ENCODE measurements at regions not wholly inside any gene's neighbourhood (a gene's known extent, or its start where the extent isn't known, plus 50 kb on each side); places are given as distances from the start of the nearest gene placed in this dataset.
A peak's percentile ranks its signal among the peaks of the same experiment; 100 is the strongest.

DNA sequence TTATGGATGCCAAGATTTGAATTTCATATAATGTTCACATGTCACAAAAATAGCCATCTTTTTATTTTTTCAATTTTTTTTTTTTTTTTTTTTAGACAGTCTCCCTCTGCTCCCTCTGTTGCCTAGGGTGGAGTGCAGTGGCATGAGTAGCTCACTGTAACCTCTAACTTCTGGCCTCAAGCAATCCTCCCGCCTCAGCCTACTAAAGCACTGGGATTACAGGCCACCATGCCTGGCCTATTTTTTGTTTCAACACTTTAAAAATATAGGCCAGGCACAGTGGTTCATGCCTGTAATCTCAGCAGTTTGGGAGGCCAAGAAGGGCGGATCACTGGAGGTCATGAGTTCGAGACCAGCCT, 246.3 kb downstream of the SKIDA1 start:
- intact Hi-C loops (cut with micrococcal nuclease; ENCODE audit: unreplicated experiment) = no loop called here
- Histone ChIP-seq H3K27ac (ENCODE audit: low read length) (peak overlapping the region; percentile 96), H3K9me3 (ENCODE audit: control insufficient read depth, insufficient read depth, low read depth, low read length) (no peaks in the 10 kb centered on the region), H3K27me3 (ENCODE audit: control insufficient read depth, insufficient read depth, low read length) (no peaks in the 10 kb centered on the region), H3K36me3 (ENCODE audit: control insufficient read depth, insufficient read depth, low read length) (no peaks in the 10 kb centered on the region), H3K4me1 (ENCODE audit: control insufficient read depth, insufficient read depth, low read length) (peaks cover 33% of the 10 kb centered on the region), H3K4me3 (ENCODE audit: low read depth in 2 of 2, low read length in 2 of 2) (no peak overlapping the region)
- BruUV-seq (replicated peaks) = no TSS peak
- ATAC-seq = peak; percentile 44
- TF ChIP-seq SIN3A (IDR thresholded peaks at IDR 0.05; ENCODE audit: borderline replicate concordance, insufficient read depth, low read depth, low read length) (no peak), POLR2AphosphoS5 (IDR thresholded peaks at IDR 0.05; ENCODE audit: low read depth, low read length) (no peak), TCF7L2 (IDR thresholded peaks at IDR 0.05; ENCODE audit: low read depth, low read length) (no peak)
- TF ChIP-seq, protein P1, sequence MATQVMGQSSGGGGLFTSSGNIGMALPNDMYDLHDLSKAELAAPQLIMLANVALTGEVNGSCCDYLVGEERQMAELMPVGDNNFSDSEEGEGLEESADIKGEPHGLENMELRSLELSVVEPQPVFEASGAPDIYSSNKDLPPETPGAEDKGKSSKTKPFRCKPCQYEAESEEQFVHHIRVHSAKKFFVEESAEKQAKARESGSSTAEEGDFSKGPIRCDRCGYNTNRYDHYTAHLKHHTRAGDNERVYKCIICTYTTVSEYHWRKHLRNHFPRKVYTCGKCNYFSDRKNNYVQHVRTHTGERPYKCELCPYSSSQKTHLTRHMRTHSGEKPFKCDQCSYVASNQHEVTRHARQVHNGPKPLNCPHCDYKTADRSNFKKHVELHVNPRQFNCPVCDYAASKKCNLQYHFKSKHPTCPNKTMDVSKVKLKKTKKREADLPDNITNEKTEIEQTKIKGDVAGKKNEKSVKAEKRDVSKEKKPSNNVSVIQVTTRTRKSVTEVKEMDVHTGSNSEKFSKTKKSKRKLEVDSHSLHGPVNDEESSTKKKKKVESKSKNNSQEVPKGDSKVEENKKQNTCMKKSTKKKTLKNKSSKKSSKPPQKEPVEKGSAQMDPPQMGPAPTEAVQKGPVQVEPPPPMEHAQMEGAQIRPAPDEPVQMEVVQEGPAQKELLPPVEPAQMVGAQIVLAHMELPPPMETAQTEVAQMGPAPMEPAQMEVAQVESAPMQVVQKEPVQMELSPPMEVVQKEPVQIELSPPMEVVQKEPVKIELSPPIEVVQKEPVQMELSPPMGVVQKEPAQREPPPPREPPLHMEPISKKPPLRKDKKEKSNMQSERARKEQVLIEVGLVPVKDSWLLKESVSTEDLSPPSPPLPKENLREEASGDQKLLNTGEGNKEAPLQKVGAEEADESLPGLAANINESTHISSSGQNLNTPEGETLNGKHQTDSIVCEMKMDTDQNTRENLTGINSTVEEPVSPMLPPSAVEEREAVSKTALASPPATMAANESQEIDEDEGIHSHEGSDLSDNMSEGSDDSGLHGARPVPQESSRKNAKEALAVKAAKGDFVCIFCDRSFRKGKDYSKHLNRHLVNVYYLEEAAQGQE (IDR thresholded peaks at IDR 0.05; ENCODE audit: insufficient read depth in 1 of 2, low read depth in 2 of 2, low read length in 1 of 2) = no peak
- TF ChIP-seq, protein P2, sequence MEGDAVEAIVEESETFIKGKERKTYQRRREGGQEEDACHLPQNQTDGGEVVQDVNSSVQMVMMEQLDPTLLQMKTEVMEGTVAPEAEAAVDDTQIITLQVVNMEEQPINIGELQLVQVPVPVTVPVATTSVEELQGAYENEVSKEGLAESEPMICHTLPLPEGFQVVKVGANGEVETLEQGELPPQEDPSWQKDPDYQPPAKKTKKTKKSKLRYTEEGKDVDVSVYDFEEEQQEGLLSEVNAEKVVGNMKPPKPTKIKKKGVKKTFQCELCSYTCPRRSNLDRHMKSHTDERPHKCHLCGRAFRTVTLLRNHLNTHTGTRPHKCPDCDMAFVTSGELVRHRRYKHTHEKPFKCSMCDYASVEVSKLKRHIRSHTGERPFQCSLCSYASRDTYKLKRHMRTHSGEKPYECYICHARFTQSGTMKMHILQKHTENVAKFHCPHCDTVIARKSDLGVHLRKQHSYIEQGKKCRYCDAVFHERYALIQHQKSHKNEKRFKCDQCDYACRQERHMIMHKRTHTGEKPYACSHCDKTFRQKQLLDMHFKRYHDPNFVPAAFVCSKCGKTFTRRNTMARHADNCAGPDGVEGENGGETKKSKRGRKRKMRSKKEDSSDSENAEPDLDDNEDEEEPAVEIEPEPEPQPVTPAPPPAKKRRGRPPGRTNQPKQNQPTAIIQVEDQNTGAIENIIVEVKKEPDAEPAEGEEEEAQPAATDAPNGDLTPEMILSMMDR (IDR thresholded peaks at IDR 0.05) = no peak
- DNase-seq (ENCODE audit: low read depth, low spot score) = no peak
- POLR2A ChIA-PET = no interaction called here
- in situ Hi-C loops (cut with HindIII; ENCODE audit: low pct_unique_long_range_greater_than_20kb, low sequenced_read_pairs) = no loop called here
- CTCF ChIA-PET = interaction anchor here (0.5 to 1.0 kb wide), 4 partner anchors 106 to 1276 kb away, joined by 3 to 7 read pairs (median 6); no protein-coding TSS in a partner anchor

DNA sequence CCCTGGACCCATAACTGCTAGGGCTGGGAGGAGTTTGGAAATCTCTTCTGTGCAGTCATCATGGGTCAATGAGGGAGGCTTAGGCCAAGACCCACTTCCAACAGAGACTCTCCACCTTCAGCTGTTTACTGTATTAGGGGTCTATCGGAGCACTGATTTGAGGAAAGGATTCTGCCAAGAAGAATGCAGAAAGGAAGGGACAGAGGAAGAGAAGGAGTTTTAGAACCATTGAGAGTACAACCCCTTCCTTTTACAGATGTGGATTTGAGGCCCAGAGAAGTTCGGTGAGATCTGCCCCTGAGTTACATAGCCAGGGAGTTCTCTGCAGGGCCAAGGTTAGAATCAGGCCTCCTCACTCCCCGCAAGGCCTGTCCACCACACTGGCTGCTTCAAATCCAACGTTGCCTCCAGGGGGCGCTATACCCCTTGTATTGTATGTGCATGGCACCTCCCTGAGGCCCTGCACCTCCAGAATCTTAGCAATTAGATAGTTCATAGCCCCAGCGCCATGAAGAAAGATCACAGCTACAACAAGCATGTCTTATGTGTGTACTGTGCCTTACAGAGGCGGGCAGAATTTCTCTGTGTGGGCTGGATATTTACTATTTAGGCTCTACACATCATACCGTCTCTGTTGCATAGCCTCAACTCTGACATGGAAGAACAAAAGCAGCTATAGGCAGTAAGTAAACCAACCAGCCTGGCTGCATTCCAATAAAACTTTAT, 246.8 kb downstream of the SKIDA1 start:
- H3K4me3 ChIP-seq (ENCODE audit: low read depth in 2 of 2, low read length in 2 of 2) = no peak overlapping the region
- no peaks in the 10 kb centered on the region for H3K9me3 ChIP-seq (ENCODE audit: control insufficient read depth, insufficient read depth, low read depth, low read length)
- ATAC-seq = peak; percentile 92
- TF ChIP-seq POLR2AphosphoS5 (IDR thresholded peaks at IDR 0.05; ENCODE audit: low read depth, low read length) = peak; percentile 21; the same call in 1 of the 2 replicates
- TF ChIP-seq, protein P1 (IDR thresholded peaks at IDR 0.05; ENCODE audit: insufficient read depth in 1 of 2, low read depth in 2 of 2, low read length in 1 of 2) = no peak
- 0 out of 2 replicates have a peak, but pooled peaks have one; percentile 29 for TF ChIP-seq TCF7L2 (IDR thresholded peaks at IDR 0.05; ENCODE audit: low read depth, low read length)
- TF ChIP-seq, protein P2 (IDR thresholded peaks at IDR 0.05) = peak; percentile 80
- BruUV-seq (replicated peaks) = no TSS peak
- no peaks in the 10 kb centered on the region for H3K36me3 ChIP-seq (ENCODE audit: control insufficient read depth, insufficient read depth, low read length)
- in situ Hi-C loops (cut with HindIII; ENCODE audit: low pct_unique_long_range_greater_than_20kb, low sequenced_read_pairs) = no loop called here
- intact Hi-C loops (cut with micrococcal nuclease; ENCODE audit: unreplicated experiment) = no loop called here
- ChIA-PET POLR2A (no interaction called here), CTCF (interaction anchor here (0.5 to 1.0 kb wide), 4 partner anchors 106 to 1277 kb away, joined by 3 to 7 read pairs (median 5); no protein-coding TSS in a partner anchor)
- no peaks in the 10 kb centered on the region for H3K27me3 ChIP-seq (ENCODE audit: control insufficient read depth, insufficient read depth, low read length)
- H3K27ac ChIP-seq (ENCODE audit: low read length) = peak overlapping the region; percentile 96
- H3K4me1 ChIP-seq (ENCODE audit: control insufficient read depth, insufficient read depth, low read length) = peaks cover 37% of the 10 kb centered on the region
- peak; percentile 64 for DNase-seq (ENCODE audit: low read depth, low spot score)
